Karpas-422 (cell line): ENCODE measurements at regions not wholly inside any gene's neighbourhood (a gene's known extent, or its start where the extent isn't known, plus 50 kb on each side); places are given as distances from the start of the nearest gene placed in this dataset.
"Not testable (repeated sequence)": the region's sequence is repeated elsewhere in the genome, so short reads cannot be mapped to it uniquely, and the experiment has no call there.

Source experiments
- DNase-seq: peaks from one replicate; pipeline ENCODE4 v3.0.0-alpha.2; 2015
- H2AFZ ChIP-seq: fragments of 200-600 bp; sonication (generic); 2 replicates; pipeline ENCODE4 v1.6.1; 2014; ENCODE audit warnings: antibody characterized with exemption, low read length, mixed read lengths
- H3K27ac ChIP-seq: fragments of 200-600 bp; sonication (generic); 2 replicates; pipeline ENCODE4 v1.5.1; 2014; ENCODE audit warnings: mild to moderate bottlenecking, low read length, moderate library complexity
- H3K27me3 ChIP-seq: fragments of 200-600 bp; sonication (generic); 2 replicates; pipeline ENCODE4 v1.6.1; 2014; ENCODE audit warnings: low read length, mixed read lengths
- H3K36me3 ChIP-seq: fragments of 200-600 bp; sonication (generic); 2 replicates; pipeline ENCODE4 v1.6.1; 2014; ENCODE audit warnings: low read length, mixed read lengths; ENCODE audit not compliant: insufficient read depth
- H3K4me1 ChIP-seq: fragments of 200-600 bp; sonication (generic); 2 replicates; pipeline ENCODE4 v1.6.1; 2014; ENCODE audit warnings: mild to moderate bottlenecking, low read length, mixed read lengths
- H3K4me2 ChIP-seq: fragments of 200-600 bp; sonication (generic); 2 replicates; pipeline ENCODE4 v1.6.1; 2014; ENCODE audit warnings: low read length, low read depth, mild to moderate bottlenecking; ENCODE audit not compliant: poor library complexity, severe bottlenecking
- H3K4me3 ChIP-seq: fragments of 200-600 bp; sonication (generic); 2 replicates; pipeline ENCODE4 v1.5.1; 2014; ENCODE audit warnings: mild to moderate bottlenecking, antibody characterized with exemption, low read length, mixed read lengths
- H3K79me2 ChIP-seq: fragments of 200-600 bp; sonication (generic); 2 replicates; pipeline ENCODE4 v1.6.1; 2014; ENCODE audit warnings: mild to moderate bottlenecking, low read length, mixed read lengths
- H3K9ac ChIP-seq: fragments of 200-600 bp; sonication (generic); 2 replicates; pipeline ENCODE4 v1.6.0; 2014; ENCODE audit warnings: low read length
- H3K9me2 ChIP-seq: fragments of 200-600 bp; sonication (generic), shearing (Covaris generic); replicated peaks from 2 replicates; pipeline ENCODE4 v1.6.0; 2014; ENCODE audit warnings: mild to moderate bottlenecking, low read length, moderate library complexity; ENCODE audit not compliant: insufficient read depth
- H3K9me3 ChIP-seq: fragments of 300-700, 200-600 bp; sonication (generic); 2 replicates; pipeline ENCODE4 v1.6.1; 2014; ENCODE audit warnings: low read length, mixed read lengths
- H4K20me1 ChIP-seq: fragments of 200-600 bp; sonication (generic); 2 replicates; pipeline ENCODE4 v1.6.1; 2014; ENCODE audit warnings: mild to moderate bottlenecking, antibody characterized with exemption, low read length, low read depth; ENCODE audit not compliant: insufficient read depth

DNA sequence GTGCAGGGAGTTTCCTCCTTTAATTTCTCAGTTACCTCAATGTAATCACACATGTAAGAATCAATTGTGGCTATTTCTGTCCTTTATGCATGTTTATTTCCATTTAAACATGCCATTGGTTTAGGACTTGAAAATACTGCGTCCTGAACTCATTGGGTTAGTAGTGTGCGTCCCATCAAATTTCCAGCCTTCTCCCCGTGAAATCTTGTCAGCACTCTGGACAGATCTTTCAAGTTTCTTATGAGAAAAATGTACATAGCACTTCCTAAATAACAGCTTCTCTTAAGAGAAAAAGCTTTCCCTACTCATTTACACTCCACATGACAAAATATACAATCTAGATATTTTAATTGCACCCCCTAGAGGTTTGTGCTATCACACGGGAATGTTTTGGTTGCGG is 353.9 kb upstream of the FOLH1 start:
- H3K36me3 ChIP-seq, H3K9me3 ChIP-seq, H3K4me3 ChIP-seq, H3K9me2 ChIP-seq, H3K27me3 ChIP-seq, H4K20me1 ChIP-seq, H3K79me2 ChIP-seq, H3K4me2 ChIP-seq, H3K27ac ChIP-seq, H3K4me1 ChIP-seq, H3K9ac ChIP-seq, DNase-seq, H2AFZ ChIP-seq: not testable (repeated sequence)

DNA sequence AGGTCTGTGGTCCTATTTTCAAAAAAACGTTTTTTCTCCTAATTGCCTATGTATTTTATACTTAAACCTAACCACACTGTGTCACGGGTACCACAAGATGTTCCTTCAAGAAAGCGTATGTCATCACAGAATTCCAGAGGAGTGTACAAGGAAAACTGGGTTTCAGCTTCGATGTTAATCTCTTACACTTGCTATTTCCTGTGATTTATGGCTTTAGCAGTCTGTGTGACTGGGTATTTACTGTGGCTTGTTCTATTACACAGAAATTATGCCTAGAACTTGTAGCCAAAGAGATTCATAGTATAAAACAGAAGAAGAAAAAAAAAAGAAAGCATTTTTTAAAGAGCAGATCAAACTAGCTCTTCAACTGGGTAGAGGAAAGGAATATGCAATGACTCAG is 371.1 kb upstream of the FOLH1 start:
- not testable (repeated sequence) for H3K9ac ChIP-seq, H2AFZ ChIP-seq, H3K27me3 ChIP-seq, H3K4me3 ChIP-seq, H3K27ac ChIP-seq, DNase-seq, H3K36me3 ChIP-seq, H4K20me1 ChIP-seq, H3K79me2 ChIP-seq, H3K4me1 ChIP-seq, H3K9me2 ChIP-seq, H3K4me2 ChIP-seq, H3K9me3 ChIP-seq

- H3K27ac ChIP-seq, H4K20me1 ChIP-seq, H3K9me2 ChIP-seq, H3K4me1 ChIP-seq, H3K4me2 ChIP-seq, H3K79me2 ChIP-seq, H3K9me3 ChIP-seq, H3K4me3 ChIP-seq, H3K27me3 ChIP-seq, H3K36me3 ChIP-seq, H3K9ac ChIP-seq, H2AFZ ChIP-seq, DNase-seq: not testable (repeated sequence)
Observed at GRCh38 chr11:49585495-49585894, 366.7 kb upstream of the OR4C13 start.

DNA sequence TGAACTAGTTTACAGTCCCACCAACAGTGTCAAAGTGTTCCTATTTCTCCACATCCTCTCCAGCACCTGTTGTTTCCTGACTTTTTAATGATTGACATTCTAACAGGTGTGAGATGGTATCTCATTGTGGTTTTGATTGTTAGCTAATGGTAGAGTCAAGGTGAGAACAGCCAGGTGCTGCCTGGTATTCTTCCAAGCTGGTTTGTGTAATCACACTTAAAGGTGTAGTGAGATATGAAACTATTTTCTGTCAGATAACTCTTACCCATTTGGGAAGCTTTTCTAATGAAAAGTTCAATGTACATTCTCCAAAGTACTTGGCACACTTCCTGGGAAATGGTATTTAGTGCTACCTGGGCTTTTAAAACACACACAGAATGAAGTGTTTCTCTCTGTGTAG is 343.3 kb upstream of the OR4C13 start:
- H3K9me2 ChIP-seq, H2AFZ ChIP-seq, H3K79me2 ChIP-seq, H3K9ac ChIP-seq, H3K9me3 ChIP-seq, H3K27ac ChIP-seq, H3K4me2 ChIP-seq, H3K4me1 ChIP-seq, DNase-seq, H3K27me3 ChIP-seq, H3K4me3 ChIP-seq, H3K36me3 ChIP-seq, H4K20me1 ChIP-seq: not testable (repeated sequence)

GRCh38 chr11:49623872-49624271 is 328.3 kb upstream of the OR4C13 start:
- DNase-seq, H3K79me2 ChIP-seq, H3K36me3 ChIP-seq, H3K4me2 ChIP-seq, H3K27me3 ChIP-seq, H3K9me2 ChIP-seq, H3K9ac ChIP-seq, H2AFZ ChIP-seq, H3K4me1 ChIP-seq, H3K27ac ChIP-seq, H3K4me3 ChIP-seq, H3K9me3 ChIP-seq, H4K20me1 ChIP-seq: not testable (repeated sequence)

- H3K4me2 ChIP-seq, H3K4me1 ChIP-seq, H3K79me2 ChIP-seq, H3K4me3 ChIP-seq, H3K9me3 ChIP-seq, H3K9ac ChIP-seq, H3K27me3 ChIP-seq, H3K27ac ChIP-seq, H4K20me1 ChIP-seq, H3K9me2 ChIP-seq, DNase-seq, H2AFZ ChIP-seq, H3K36me3 ChIP-seq: not testable (repeated sequence)
Observed at GRCh38 chr11:49670705-49671104, 281.5 kb upstream of the OR4C13 start.

- not testable (repeated sequence) for DNase-seq, H3K4me3 ChIP-seq, H3K36me3 ChIP-seq, H3K79me2 ChIP-seq, H3K9me3 ChIP-seq, H3K4me1 ChIP-seq, H3K9ac ChIP-seq, H3K27me3 ChIP-seq, H3K4me2 ChIP-seq, H3K9me2 ChIP-seq, H2AFZ ChIP-seq, H4K20me1 ChIP-seq, H3K27ac ChIP-seq
Observed at GRCh38 chr11:49702121-49702520, 250.1 kb upstream of the OR4C13 start.

DNA sequence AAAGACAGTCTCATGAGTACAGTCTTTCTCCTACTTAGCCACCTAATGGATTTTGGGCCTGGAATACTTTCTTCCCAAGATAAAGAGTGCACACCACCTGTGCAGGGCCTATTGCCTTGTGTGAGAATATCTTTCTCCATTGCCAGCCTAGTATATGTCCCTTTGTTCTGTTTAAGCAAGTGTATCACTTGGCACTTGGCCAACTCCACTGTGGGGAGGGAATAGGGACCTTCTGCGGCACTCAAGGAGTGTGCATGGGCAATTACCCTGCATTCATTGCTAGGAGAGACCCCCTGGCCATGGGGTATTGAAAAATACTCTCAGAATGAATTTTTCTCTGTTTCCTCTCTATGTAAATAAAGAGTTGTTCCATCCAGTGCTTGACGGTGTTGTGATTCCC is 201.7 kb upstream of the OR4C13 start:
- not testable (repeated sequence) for H3K27me3 ChIP-seq, H3K27ac ChIP-seq, H3K4me2 ChIP-seq, H3K36me3 ChIP-seq, H3K4me1 ChIP-seq, H3K79me2 ChIP-seq, DNase-seq, H2AFZ ChIP-seq, H3K4me3 ChIP-seq, H4K20me1 ChIP-seq, H3K9ac ChIP-seq, H3K9me2 ChIP-seq, H3K9me3 ChIP-seq

- not testable (repeated sequence) for H3K4me3 ChIP-seq, H3K4me2 ChIP-seq, H4K20me1 ChIP-seq, H3K79me2 ChIP-seq, H3K9me2 ChIP-seq, H3K9me3 ChIP-seq, H3K36me3 ChIP-seq, H3K9ac ChIP-seq, H3K4me1 ChIP-seq, H3K27ac ChIP-seq, H2AFZ ChIP-seq, DNase-seq, H3K27me3 ChIP-seq
Observed at GRCh38 chr11:49750960-49751359, 201.2 kb upstream of the OR4C13 start.
